SK-N-MC (cell line): ENCODE measurements at regions not wholly inside any gene's neighbourhood (a gene's known extent, or its start where the extent isn't known, plus 50 kb on each side); places are given as distances from the start of the nearest gene placed in this dataset.

Experiments used
- EZH2 ChIP-seq: fragments of 200-600 bp; sonication (generic); IDR thresholded peaks from one replicate; pipeline ENCODE4 v1.6.1; 2017; ENCODE audit warnings: antibody characterized with exemption
- FOXP2 ChIP-seq: optimal IDR thresholded peaks from 2 replicates; pipeline ENCODE3; 2011; ENCODE audit warnings: mild to moderate bottlenecking, moderate library complexity; ENCODE audit not compliant: insufficient read depth; ENCODE audit errors: extremely low read length, control extremely low read depth
- POLR2AphosphoS5 ChIP-seq: IDR thresholded peaks from 2 replicates; pipeline ENCODE4 v1.6.1; 2012; ENCODE audit warnings: mild to moderate bottlenecking, low read depth, low read length, borderline replicate concordance

DNA sequence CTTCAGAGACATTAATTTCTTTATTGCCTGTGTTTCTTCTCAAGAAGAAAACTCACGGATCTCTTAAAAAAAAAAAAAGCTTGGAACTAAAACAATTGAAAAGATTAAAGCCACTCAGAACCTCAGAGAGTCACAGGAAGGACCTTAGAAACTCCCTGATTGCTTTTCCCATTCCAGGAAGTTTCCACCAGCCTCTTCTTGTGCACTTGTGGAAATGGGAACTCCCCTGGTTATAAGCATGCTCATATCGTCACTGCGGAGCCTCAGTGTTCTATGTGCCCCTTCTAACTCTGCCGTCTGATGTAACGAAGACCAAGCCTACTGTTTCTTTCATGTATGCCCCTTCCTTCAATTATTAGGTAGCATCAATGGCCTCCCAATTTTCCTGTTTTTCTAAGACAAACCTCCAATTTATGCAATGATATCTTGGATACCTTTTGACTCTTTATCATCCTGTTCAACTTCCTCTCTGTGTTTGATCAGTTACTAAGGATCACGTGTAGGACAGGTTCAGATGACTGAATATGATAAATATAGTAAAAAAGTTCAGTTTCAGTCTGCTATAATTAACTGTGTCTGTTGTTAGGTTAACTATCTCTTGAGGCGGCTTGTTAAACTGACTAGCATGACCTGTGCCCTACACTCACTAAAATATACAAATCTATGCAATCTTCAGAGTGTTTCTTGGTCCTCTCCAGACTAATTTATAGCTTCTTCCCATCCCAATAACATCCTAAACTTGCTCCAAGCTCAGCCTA lies 593.7 kb upstream of the CHAC2 start:
- TF ChIP-seq EZH2 (no peak), POLR2AphosphoS5 (no peak), FOXP2 (no peak)
